Natural killer cell (primary cell): ENCODE measurements at regions not wholly inside any gene's neighbourhood (a gene's known extent, or its start where the extent isn't known, plus 50 kb on each side); places are given as distances from the start of the nearest gene placed in this dataset.
"Not testable (repeated sequence)": the region's sequence is repeated elsewhere in the genome, so short reads cannot be mapped to it uniquely, and the experiment has no call there.

ENCODE experiments used
- ATAC-seq, 3 donors: fragments of 150-1000 bp in 2 of 3; fragments of 200-7000 bp in 1 of 3; cut with Tn5 transposase; 1 replicate in 1 of 3; 2 replicates in 2 of 3; pipeline ENCODE4 v1.10.0; 2021; ENCODE audit warnings: mild to moderate bottlenecking in 2 of 3, moderate library complexity in 2 of 3
- DNase-seq, 2 donors: peaks; one replicate each; pipeline versions ENCODE4 v3.0.0 to v3.0.0-alpha.2; 2013 to 2021; ENCODE audit warnings: mixed read lengths in 1 of 2
- H3K27ac ChIP-seq: one replicate; pipeline ENCODE4 v1.5.1; 2013; ENCODE audit warnings: mild to moderate bottlenecking, low read length
- H3K27me3 ChIP-seq: one replicate; pipeline ENCODE4 v1.6.1; 2013; ENCODE audit warnings: low read length; ENCODE audit not compliant: control insufficient read depth, insufficient read depth
- H3K36me3 ChIP-seq: one replicate; pipeline ENCODE4 v1.6.1; 2013; ENCODE audit warnings: low read length; ENCODE audit not compliant: control insufficient read depth, insufficient read depth
- H3K4me1 ChIP-seq: one replicate; pipeline ENCODE4 v1.6.1; 2013; ENCODE audit warnings: low read length; ENCODE audit not compliant: control insufficient read depth, insufficient read depth
- H3K4me3 ChIP-seq: one replicate; pipeline ENCODE4 v1.5.1; 2013; ENCODE audit warnings: low read length
- H3K9me3 ChIP-seq: one replicate; pipeline ENCODE4 v1.6.1; 2013; ENCODE audit warnings: low read length; ENCODE audit not compliant: control insufficient read depth, insufficient read depth
- H3K27ac Mint-ChIP-seq, 2 donors: one replicate each; pipeline ENCODE4 v1.8.0; 2022; ENCODE audit warnings: mild to moderate bottlenecking in 2 of 2, mixed read lengths in 2 of 2, moderate library complexity in 1 of 2
- H3K27me3 Mint-ChIP-seq, 2 donors: one replicate each; pipeline ENCODE4 v1.8.0; 2022; ENCODE audit warnings: low read depth in 2 of 2, mixed read lengths in 2 of 2
- H3K36me3 Mint-ChIP-seq: one replicate; pipeline ENCODE4 v1.8.0; 2022; ENCODE audit warnings: mixed read lengths
- H3K4me1 Mint-ChIP-seq, 2 donors: one replicate each; pipeline ENCODE4 v1.8.0; 2022; ENCODE audit warnings: mixed read lengths in 2 of 2
- H3K4me3 Mint-ChIP-seq: one replicate; pipeline ENCODE4 v1.8.0; 2022; ENCODE audit warnings: mild to moderate bottlenecking, moderate library complexity, mixed read lengths
- H3K9me3 Mint-ChIP-seq, 2 donors: one replicate each; pipeline ENCODE4 v1.8.0; 2022; ENCODE audit warnings: mixed read lengths in 2 of 2
- WGBS: methylation state at CpG from one replicate; pipeline ENCODE4 v1.1.7; 2013; ENCODE audit warnings: missing lambda C conversion rate; ENCODE audit not compliant: insufficient coverage; 5-methylcytosine and 5-hydroxymethylcytosine counted together
- intact Hi-C: fragments of 100-400 bp; cut with micrococcal nuclease; formaldehyde crosslinking; loops from one replicate; pipeline ENCODE4 v1.14.2; 2022
- TF ChIP-seq, protein P1 (sequence below): fragments of 200-600 bp; IDR thresholded peaks from one replicate; pipeline ENCODE4 v1.8.0; 2022; ENCODE audit warnings: antibody characterized with exemption

DNA sequence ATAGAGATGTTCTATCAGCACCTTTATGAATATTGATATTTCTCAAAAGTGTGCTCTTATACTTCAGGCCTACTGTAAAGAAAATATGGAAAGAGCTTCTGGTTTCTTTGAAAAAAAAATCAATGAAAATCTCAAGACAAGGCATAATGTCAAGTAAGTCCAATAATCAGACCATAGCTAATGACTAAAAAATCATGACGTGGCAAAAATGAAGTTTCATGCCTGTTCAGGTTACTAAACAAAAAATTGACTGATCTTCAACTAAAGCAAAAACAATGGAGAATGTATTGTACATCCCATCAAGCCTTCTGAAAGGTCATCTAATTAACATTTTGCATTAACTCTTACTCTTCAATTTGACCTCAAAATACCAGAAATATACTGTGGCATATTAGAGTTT lies 824.4 kb downstream of the EPHA4 start:
- no peaks in the 10 kb centered on the region for H3K27me3 ChIP-seq
- intact Hi-C loops = no loop called here
- H3K27ac Mint-ChIP-seq = no peak overlapping the region
- no peaks in the 10 kb centered on the region for H3K9me3 ChIP-seq
- 91% methylated on average over 1 of the region's 1 CpG for WGBS
- H3K4me3 Mint-ChIP-seq = no peak overlapping the region
- no peaks in the 10 kb centered on the region for H3K36me3 ChIP-seq
- ATAC-seq (no peak), DNase-seq (no peak)
- no peak overlapping the region for H3K4me3 ChIP-seq
- TF ChIP-seq, protein P1, sequence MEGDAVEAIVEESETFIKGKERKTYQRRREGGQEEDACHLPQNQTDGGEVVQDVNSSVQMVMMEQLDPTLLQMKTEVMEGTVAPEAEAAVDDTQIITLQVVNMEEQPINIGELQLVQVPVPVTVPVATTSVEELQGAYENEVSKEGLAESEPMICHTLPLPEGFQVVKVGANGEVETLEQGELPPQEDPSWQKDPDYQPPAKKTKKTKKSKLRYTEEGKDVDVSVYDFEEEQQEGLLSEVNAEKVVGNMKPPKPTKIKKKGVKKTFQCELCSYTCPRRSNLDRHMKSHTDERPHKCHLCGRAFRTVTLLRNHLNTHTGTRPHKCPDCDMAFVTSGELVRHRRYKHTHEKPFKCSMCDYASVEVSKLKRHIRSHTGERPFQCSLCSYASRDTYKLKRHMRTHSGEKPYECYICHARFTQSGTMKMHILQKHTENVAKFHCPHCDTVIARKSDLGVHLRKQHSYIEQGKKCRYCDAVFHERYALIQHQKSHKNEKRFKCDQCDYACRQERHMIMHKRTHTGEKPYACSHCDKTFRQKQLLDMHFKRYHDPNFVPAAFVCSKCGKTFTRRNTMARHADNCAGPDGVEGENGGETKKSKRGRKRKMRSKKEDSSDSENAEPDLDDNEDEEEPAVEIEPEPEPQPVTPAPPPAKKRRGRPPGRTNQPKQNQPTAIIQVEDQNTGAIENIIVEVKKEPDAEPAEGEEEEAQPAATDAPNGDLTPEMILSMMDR = no peak
- H3K9me3 Mint-ChIP-seq = peaks cover 2 to 4% of the 10 kb centered on the region in 2 donors
- no peaks in the 10 kb centered on the region for H3K36me3 Mint-ChIP-seq
- H3K4me1 Mint-ChIP-seq = no peaks in the 10 kb centered on the region
- H3K27me3 Mint-ChIP-seq = no peaks in the 10 kb centered on the region
- no peak overlapping the region for H3K27ac ChIP-seq
- H3K4me1 ChIP-seq = no peaks in the 10 kb centered on the region

DNA sequence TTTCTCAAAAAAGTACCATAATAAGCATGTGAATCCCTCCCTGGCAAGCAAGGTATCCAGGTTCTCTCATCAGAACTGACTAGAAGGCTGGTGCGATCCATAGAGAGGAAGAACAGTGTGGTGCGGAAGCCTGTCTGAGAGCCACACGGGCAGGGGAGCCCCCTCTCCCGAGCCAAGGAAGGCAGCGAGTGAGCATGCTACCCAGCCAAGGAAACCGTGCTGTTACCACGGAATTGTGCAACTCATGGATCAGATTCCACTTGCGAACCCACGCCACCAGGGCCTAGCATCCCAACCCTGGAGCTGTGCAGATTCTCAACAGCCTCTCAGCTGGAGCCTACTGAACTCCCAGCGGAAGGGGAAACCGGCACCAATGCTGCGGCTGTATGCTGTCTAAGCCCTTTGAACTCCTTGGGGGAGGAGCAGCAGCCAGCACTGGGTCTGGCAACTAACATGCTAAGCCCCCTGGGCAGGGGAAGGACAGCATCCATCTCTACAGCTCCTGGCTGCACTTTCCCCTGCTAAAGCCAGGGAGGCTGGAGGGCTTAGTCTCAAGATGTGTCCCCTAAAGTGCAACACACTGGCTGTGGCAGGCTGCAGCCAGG lies 823.1 kb downstream of the EPHA4 start:
- TF ChIP-seq, protein P1 = no peak
- H3K27me3 Mint-ChIP-seq = no peaks in the 10 kb centered on the region
- no peaks in the 10 kb centered on the region for H3K9me3 ChIP-seq
- no peaks in the 10 kb centered on the region for H3K4me1 ChIP-seq
- DNase-seq (no peak), ATAC-seq (no peak)
- H3K4me1 Mint-ChIP-seq = no peaks in the 10 kb centered on the region
- no peak overlapping the region for H3K27ac Mint-ChIP-seq
- no peaks in the 10 kb centered on the region for H3K27me3 ChIP-seq
- H3K4me3 Mint-ChIP-seq = no peak overlapping the region
- no peak overlapping the region for H3K4me3 ChIP-seq
- no peaks in the 10 kb centered on the region for H3K36me3 ChIP-seq
- no peaks in the 10 kb centered on the region for H3K36me3 Mint-ChIP-seq
- intact Hi-C loops = no loop called here
- H3K9me3 Mint-ChIP-seq = peaks cover 2 to 4% of the 10 kb centered on the region in 2 donors
- WGBS = 80% methylated on average over 12 of the region's 12 CpGs
- H3K27ac ChIP-seq = no peak overlapping the region

DNA sequence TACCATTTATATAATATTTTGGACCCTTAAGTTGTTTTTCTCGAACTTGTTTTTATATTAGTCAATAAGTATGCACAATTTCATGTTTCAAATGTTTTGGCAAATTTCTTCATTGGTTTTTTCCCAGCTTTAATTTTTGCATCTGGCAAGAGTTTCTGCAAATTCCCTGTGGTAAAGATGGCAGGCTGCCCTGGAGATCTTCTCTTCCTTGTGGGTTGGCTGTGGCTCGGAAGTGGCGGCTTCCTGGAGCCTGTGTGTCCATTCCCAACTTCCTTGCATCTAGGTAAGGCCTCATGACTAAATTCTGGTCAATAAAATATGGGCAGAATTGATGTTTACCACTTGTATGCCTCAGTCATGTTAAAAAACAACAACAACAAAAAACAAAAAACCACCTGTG lies 818.6 kb downstream of the EPHA4 start:
- H3K9me3 ChIP-seq = no peaks in the 10 kb centered on the region
- intact Hi-C loops = no loop called here
- no peaks in the 10 kb centered on the region for H3K36me3 ChIP-seq
- H3K27me3 ChIP-seq = no peaks in the 10 kb centered on the region
- Mint-ChIP-seq H3K4me1 (no peaks in the 10 kb centered on the region), H3K36me3 (no peaks in the 10 kb centered on the region), H3K27me3 (no peaks in the 10 kb centered on the region), H3K4me3 (no peak overlapping the region), H3K9me3 (peaks cover 2 to 4% of the 10 kb centered on the region in 2 donors), H3K27ac (no peak overlapping the region)
- WGBS = 79% methylated on average over 2 of the region's 3 CpGs
- H3K4me1 ChIP-seq = no peaks in the 10 kb centered on the region
- no peak overlapping the region for H3K4me3 ChIP-seq
- TF ChIP-seq, protein P1 = no peak
- no peak for ATAC-seq
- DNase-seq = no peak
- no peak overlapping the region for H3K27ac ChIP-seq

DNA sequence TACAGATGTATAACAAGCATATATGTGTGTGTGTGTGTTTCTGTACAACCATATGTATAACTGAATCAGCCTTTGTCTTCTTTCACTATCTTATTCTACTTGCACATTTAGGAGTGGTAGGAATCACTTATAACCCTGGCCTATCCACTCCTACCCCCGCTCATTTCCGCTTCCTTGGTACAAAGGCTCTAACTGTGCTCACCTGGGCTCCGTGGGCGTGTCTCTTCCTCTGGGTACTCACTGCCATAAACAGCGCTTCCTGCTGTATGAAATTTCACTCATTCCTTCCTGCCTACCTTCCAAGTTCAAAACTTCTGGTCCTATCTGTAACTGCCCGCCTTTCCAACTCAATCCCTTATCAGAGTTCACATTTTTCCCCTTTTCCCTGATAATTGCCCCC lies 815.5 kb downstream of the EPHA4 start:
- Histone ChIP-seq H3K27ac (no peak overlapping the region), H3K36me3 (no peaks in the 10 kb centered on the region), H3K9me3 (no peaks in the 10 kb centered on the region), H3K27me3 (no peaks in the 10 kb centered on the region), H3K4me3 (no peak overlapping the region), H3K4me1 (no peaks in the 10 kb centered on the region)
- Mint-ChIP-seq H3K4me3 (no peak overlapping the region), H3K4me1 (no peaks in the 10 kb centered on the region), H3K36me3 (no peaks in the 10 kb centered on the region), H3K27me3 (no peaks in the 10 kb centered on the region), H3K27ac (no peak overlapping the region), H3K9me3 (peaks cover 0 to 2% of the 10 kb centered on the region in 2 donors)
- ATAC-seq (no peak), DNase-seq (no peak)
- TF ChIP-seq, protein P1 = no peak
- intact Hi-C loops = no loop called here
- WGBS = 83% methylated on average over 6 of the region's 6 CpGs

DNA sequence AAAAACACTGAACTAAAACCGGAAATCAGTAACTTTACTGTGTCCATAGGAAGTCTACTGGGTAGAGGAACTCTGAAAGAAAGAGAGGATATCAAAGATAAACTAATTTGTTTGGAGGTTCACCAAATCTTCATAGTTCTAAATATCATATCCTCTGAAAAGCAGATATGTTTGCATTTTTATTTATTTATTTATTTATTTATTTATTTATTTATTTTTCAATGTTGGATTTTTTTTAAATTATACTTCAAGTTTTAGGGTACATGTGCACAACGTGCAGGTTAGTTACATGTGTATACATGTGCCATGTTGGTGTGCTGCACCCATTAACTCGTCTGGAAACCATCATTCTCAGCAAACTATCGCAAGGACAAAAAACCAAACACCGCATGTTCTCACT lies 813.7 kb downstream of the EPHA4 start:
- H3K9me3 ChIP-seq, H3K4me3 Mint-ChIP-seq, DNase-seq, H3K4me1 ChIP-seq, intact Hi-C loops, H3K27ac Mint-ChIP-seq, H3K27me3 Mint-ChIP-seq, H3K4me3 ChIP-seq, H3K27me3 ChIP-seq, H3K36me3 ChIP-seq, H3K27ac ChIP-seq, H3K9me3 Mint-ChIP-seq, H3K36me3 Mint-ChIP-seq, H3K4me1 Mint-ChIP-seq, ATAC-seq: not testable (repeated sequence)
- WGBS = 100% methylated on average over 1 of the region's 5 CpGs
